ENCODE measurements at regions not wholly inside any gene's neighbourhood (a gene's known extent, or its start where the extent isn't known, plus 50 kb on each side); places are given as distances from the start of the nearest gene placed in this dataset.

- TF ChIP-seq CTCF (optimal IDR thresholded peaks at IDR 0.05 in 1 of 3, IDR thresholded peaks at IDR 0.05 in 1 of 3, conservative IDR thresholded peaks at IDR 0.05 in 1 of 3; ENCODE audit: extremely low read depth in 1 of 3, insufficient read depth in 2 of 3, low read length in 3 of 3) (no peak), EZH2 (IDR thresholded peaks at IDR 0.05; ENCODE audit: low read length) (no peak)
These were observed 1554.0 kb upstream of the PCDH10 start for GRCh38 chr4:131595140-131595539.
